Uterus (tissue), 2 donors: ENCODE measurements at regions not wholly inside any gene's neighbourhood (a gene's known extent, or its start where the extent isn't known, plus 50 kb on each side); places are given as distances from the start of the nearest gene placed in this dataset.

ENCODE experiments used
- POLR2A ChIP-seq, 2 donors: fragments of 450-650 bp; IDR thresholded peaks; one replicate each; pipeline ENCODE4 v1.6.1; 2016; ENCODE audit warnings: antibody characterized with exemption in 2 of 2, mild to moderate bottlenecking in 1 of 2, moderate library complexity in 1 of 2
- TF ChIP-seq, protein P1 (sequence below), 4 experiments: fragments of 200-600 bp in 2 of 4; fragments of 450-650 bp in 2 of 4; sonication (generic) in 2 of 4; IDR thresholded peaks; one replicate each; pipeline ENCODE4 v1.5.1; 2016 to 2019; ENCODE audit warnings: antibody characterized with exemption in 4 of 4, mild to moderate bottlenecking in 2 of 4, moderate library complexity in 1 of 4

DNA sequence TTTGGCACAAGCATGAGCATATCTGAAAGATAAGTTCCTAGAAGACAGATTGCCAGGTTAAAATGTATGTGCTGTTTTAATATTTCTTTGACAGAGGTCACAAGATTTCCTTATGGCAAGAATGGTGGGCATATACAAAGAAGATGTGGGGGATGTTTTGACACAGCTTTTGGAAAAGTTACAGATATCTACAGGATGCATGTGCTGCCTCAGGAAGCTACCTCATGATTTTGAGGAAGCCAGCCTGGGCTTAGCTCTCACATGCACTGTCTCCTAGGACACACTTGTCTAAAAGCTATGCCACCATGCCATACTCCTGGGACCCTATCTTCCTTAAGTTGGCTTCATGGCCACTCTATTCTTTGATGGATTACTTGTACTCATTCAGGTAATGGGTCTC, 99.9 kb downstream of the C1orf94 start:
- TF ChIP-seq, protein P1, sequence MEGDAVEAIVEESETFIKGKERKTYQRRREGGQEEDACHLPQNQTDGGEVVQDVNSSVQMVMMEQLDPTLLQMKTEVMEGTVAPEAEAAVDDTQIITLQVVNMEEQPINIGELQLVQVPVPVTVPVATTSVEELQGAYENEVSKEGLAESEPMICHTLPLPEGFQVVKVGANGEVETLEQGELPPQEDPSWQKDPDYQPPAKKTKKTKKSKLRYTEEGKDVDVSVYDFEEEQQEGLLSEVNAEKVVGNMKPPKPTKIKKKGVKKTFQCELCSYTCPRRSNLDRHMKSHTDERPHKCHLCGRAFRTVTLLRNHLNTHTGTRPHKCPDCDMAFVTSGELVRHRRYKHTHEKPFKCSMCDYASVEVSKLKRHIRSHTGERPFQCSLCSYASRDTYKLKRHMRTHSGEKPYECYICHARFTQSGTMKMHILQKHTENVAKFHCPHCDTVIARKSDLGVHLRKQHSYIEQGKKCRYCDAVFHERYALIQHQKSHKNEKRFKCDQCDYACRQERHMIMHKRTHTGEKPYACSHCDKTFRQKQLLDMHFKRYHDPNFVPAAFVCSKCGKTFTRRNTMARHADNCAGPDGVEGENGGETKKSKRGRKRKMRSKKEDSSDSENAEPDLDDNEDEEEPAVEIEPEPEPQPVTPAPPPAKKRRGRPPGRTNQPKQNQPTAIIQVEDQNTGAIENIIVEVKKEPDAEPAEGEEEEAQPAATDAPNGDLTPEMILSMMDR (IDR thresholded peaks at IDR 0.05): no peak
- no peak for TF ChIP-seq POLR2A (IDR thresholded peaks at IDR 0.05)
